Inflammatory macrophage (primary cell): ENCODE measurements at regions not wholly inside any gene's neighbourhood (a gene's known extent, or its start where the extent isn't known, plus 50 kb on each side); places are given as distances from the start of the nearest gene placed in this dataset.

ENCODE experiments used
- DNase-seq, 2 donors: peaks; one replicate each; pipeline ENCODE4 v3.0.0-alpha.2; 2020 to 2022

GRCh38 chr2:118661179-118661578, 186.3 kb downstream of the EN1 start:
- no peak for DNase-seq

DNA sequence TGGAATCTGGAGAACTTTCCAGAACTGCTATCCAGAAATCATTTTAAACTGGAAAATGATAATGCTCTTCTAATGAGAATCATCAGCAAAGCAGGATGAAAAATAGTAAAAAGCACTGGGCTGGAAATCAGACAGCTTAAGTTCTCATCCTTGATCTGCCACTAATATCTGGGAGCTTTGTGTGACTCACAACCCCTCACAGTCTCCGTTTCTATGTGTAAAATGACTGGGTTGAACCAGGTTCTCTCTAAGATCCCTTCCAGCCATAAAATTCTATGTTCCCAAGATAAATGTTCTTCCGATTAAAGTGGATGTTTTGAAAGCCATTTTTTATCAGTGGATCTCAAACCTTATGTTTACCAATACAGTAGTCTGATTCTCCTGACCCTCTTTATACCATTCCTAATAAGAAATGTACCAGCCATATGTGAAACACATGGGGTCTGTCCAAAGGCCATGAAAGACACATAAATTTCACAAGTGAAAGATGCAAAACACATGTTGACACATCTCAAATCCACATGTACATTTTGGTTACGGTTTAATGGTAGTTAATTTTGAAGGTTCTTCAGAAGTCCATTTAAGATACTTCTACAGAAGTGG, 188.8 kb downstream of the EN1 start:
- no peak for DNase-seq

GRCh38 chr2:118657466-118657865, 190.0 kb downstream of the EN1 start:
- DNase-seq, result no peak

GRCh38 chr2:118654945-118655344, 192.5 kb downstream of the EN1 start:
- no peak for DNase-seq

DNA sequence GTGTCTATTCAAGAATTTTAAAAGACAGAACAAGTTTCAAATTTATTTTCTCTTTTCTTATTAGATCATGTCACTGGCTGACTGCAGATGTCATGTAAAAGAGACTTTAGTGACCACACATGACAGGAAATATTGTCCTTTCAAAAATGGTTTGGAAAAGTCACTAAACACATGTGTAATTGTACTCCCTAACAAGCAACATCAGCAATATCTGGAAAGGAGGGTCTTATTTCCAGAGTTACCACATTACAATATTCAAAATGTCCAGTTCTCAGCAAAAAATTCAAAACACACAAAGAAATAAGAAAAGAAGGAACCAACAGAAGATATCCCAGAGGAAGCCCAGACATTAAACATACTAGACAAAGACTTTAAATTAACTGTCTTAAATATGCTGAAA, 197.1 kb downstream of the EN1 start:
- DNase-seq, result no peak

GRCh38 chr2:118645876-118646275, 201.6 kb downstream of the EN1 start:
- no peak for DNase-seq

DNA sequence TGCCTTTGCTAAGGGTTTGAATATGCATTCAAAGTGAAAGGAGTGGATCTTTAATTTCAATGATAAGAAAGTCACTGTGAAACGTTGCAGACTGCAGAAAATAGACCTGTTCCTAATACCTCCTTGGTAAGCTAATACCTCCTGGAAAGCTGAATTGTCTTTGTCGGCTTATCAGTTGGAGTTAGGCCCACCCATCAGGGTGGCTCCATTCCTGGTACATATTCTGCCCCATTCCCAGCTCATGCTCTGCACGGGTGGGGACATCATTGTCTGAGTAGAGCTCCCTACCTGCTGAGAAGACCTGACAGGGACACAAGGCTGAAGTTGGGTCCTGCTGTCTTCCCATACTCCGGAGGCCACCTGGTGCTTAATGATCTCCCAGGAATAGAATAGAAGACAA, 203.3 kb downstream of the EN1 start:
- no peak for DNase-seq

DNA sequence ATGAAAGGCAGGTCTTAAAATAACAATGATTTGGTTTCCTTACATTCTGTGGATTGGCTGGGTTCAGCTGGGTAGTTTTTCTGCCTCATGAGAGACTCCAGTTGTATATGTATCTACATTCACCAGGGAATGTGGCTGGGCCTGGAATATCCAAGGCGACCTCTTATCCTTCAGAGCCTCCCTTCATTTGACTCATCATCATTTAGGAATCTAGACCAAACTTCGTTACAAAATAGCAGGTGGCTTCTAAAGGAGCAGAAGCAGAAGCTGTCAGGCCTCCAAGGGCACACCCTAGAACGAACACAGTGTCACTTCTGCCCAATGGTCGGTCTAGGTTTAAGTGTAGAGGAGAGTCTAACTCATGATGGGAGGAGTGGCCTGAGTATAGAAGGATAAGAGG, 204.2 kb downstream of the EN1 start:
- DNase-seq, result no peak

DNA sequence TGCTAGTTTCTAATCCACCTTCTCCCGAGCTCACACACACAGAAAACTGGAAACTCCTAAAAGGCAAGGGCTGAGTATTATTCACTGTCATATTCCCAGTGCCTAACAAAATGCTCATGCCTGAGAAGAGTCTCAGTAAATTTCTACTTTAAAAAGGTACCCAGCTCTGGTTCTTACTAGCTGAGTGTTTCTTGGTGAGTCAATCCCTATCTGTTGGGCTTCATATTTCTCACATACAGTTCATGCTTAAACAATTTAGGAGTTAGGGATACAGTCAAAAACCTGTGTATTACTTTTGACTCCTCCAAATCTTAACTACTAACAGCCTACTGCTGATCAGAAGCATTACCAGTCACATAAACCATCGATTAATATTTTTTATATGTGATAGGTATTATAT, 204.9 kb downstream of the EN1 start:
- no peak for DNase-seq

- DNase-seq, result no peak
Observed at GRCh38 chr2:118641711-118642110, 205.7 kb downstream of the EN1 start.

DNA sequence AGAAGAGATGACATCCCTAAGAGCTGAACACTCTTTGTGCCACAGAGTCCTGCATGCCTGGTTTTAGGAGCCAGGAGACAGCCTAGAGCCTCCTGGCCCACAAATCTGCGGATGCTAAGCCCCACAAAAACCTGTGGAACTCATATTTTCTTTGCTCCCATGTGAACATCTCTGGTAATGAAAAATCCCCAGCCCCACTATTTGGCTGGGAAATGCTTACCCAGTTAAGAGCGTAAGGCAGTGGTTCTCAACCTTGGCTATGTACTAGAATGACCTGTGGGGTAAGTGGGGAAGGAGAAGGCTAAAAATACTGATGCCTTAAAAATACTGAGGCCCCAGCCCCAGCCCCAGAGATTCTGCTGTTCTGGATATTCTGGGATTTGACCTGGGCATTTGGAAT, 208.1 kb downstream of the EN1 start:
- no peak for DNase-seq

- DNase-seq, result no peak
Observed at GRCh38 chr2:118638453-118638852, 209.0 kb downstream of the EN1 start.

- DNase-seq, result no peak
Observed at GRCh38 chr2:118635891-118636290, 211.6 kb downstream of the EN1 start.

- no peak for DNase-seq
Observed at GRCh38 chr2:118634876-118635275, 212.6 kb downstream of the EN1 start.

DNA sequence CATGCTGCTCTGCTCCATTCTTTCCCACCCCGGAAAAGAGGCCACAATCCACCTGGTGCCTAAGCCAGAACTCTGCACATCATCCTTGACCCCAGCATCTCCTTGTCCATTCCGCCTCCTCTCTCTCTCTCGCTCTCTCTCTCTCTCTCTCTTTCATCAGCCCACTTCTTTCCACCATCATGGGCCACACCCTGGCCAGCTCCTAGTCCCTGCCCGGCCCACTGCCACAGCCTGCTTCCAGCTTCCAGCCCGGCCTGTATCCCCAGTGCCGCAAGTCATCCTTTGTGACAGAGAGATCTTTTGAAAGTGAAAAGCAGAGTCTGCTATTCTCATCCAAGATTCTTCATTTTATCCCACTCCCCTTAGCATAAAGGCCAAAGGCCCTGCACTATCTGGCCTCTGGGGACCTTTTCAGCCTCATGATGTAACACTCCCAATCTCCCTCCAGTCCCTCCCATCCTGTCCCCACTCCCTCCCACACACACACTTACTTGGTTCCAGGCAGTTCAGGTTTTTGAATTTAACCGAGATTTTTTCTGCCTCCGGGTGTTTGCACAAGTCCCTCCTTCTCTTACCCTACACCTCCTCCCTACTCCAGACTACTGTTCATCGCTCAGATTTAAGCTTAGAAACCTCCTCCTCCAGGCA, 214.0 kb downstream of the EN1 start:
- no peak for DNase-seq

DNA sequence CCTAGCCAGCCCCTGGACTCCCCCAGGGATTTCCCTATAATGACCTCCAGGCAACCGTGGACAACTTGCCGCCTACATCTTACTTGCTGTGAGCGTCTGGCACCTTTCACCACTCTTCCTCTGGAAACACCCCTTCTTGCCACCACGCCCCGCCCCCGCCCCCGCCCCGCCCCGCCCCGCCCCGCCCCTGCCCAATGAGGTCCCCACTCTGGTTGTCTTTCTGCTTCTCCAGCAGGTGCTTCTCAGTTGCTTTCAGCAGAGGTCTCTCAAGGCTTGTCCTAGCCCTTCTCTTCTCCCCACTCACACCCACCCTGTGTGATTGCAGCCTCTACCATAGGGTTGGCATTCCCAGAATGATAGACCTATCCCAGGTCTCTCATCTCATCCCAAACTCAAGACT, 214.5 kb downstream of the EN1 start:
- DNase-seq, result no peak

GRCh38 chr2:118627156-118627555, 220.3 kb downstream of the EN1 start:
- DNase-seq, result no peak

- no peak for DNase-seq
Observed at GRCh38 chr2:118622913-118623312, 224.5 kb downstream of the EN1 start.

DNA sequence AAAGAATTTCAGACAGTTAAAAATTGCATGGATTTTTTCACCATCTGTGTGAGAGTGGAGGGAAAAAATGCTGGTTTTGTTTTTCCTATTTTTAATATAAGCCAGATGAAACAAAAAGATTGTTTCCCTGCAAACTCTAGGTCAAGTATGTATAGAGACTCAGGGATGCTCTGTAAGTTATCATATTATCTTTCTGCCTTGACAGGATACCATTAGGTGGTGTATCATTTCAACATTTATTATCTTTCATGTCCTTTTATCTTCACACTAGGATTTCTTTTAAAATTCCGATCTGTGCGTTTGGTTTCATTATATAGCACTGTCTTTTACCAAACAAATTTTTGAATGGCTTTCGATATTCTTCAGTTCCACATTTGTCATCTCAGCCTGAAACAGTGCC, 225.3 kb downstream of the EN1 start:
- DNase-seq, result no peak

GRCh38 chr2:118618279-118618678, 229.2 kb downstream of the EN1 start:
- DNase-seq, result no peak

GRCh38 chr2:118616432-118616831, 231.0 kb downstream of the EN1 start:
- DNase-seq, result no peak

- no peak for DNase-seq
Observed at GRCh38 chr2:118614841-118615271, 232.6 kb downstream of the EN1 start.

DNA sequence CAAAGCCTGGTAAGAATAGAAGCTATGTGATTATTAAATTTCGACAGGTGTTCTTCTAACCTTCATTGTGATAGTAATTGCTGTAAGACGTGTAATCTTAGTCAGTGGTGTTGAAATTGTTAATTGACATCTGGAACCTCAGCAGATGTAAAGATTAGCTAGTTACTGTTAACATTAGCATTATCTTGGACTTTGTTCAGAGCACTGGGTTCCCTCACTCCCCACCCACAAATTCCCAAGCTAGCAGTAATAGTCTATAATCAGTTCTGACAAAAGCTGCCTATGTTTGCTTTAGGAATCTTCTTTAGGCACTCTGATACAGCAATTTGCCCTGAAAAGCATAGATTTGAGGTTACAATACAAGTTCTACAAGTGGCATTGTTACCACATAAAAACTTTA, 233.7 kb downstream of the EN1 start:
- no peak for DNase-seq

- DNase-seq, result no peak
Observed at GRCh38 chr2:118611691-118612090, 235.8 kb downstream of the EN1 start.

DNA sequence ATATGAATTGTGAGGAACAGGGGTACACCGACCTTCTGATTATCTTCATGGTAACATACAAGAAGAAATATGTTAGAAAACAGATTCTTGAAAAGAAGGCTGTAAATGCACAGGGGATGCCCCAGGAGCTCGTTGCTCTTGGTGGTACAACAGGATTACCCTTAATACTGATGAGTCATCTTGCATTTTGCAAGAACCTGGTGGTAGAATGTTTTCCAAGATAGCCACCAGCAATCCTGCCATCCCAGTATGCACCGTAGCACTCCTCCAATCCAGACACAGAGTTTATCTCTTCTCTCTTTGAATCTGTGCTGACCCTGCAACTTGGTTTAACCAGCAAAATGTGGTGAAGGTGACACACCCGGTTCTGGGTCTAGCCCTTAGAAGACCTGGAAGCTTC, 238.3 kb downstream of the EN1 start:
- DNase-seq, result no peak
